Activated CD4-positive, alpha-beta T cell treated with anti-CD3 and anti-CD28 coated beads for 48 hours (primary cell): ENCODE measurements at regions not wholly inside any gene's neighbourhood (a gene's known extent, or its start where the extent isn't known, plus 50 kb on each side); places are given as distances from the start of the nearest gene placed in this dataset.
"Not testable (repeated sequence)": the region's sequence is repeated elsewhere in the genome, so short reads cannot be mapped to it uniquely, and the experiment has no call there.

Source experiments
- DNase-seq: peaks from one replicate; pipeline ENCODE4 v3.0.0-alpha.2; 2020

GRCh38 chr12:89053817-89054216 lies 298.5 kb downstream of the DUSP6 start:
- not testable (repeated sequence) for DNase-seq

GRCh38 chr12:89051065-89051677 lies 301.1 kb downstream of the DUSP6 start:
- no peak for DNase-seq

GRCh38 chr12:89047856-89048418 lies 304.4 kb downstream of the DUSP6 start:
- DNase-seq, result no peak

GRCh38 chr12:89041078-89041477 lies 311.2 kb downstream of the DUSP6 start:
- no peak for DNase-seq

GRCh38 chr12:89040146-89040964 lies 311.9 kb downstream of the DUSP6 start:
- DNase-seq, result peak; percentile 91

- DNase-seq, result peak; percentile 63
Measured at GRCh38 chr12:89038831-89039512, 313.3 kb downstream of the DUSP6 start.

- DNase-seq, result no peak
Measured at GRCh38 chr12:89033062-89033461, 319.2 kb downstream of the DUSP6 start.

GRCh38 chr12:89029961-89030360 lies 322.3 kb downstream of the DUSP6 start:
- DNase-seq, result no peak

- no peak for DNase-seq
Measured at GRCh38 chr12:89024580-89024979, 327.7 kb downstream of the DUSP6 start.

GRCh38 chr12:89023936-89024335 lies 328.4 kb downstream of the DUSP6 start:
- no peak for DNase-seq

GRCh38 chr12:89020689-89021088 lies 331.6 kb downstream of the DUSP6 start:
- DNase-seq, result no peak

GRCh38 chr12:89020121-89020480 lies 332.2 kb downstream of the DUSP6 start:
- DNase-seq, result no peak

GRCh38 chr12:89019439-89020120 lies 332.7 kb downstream of the DUSP6 start:
- peak; percentile 76 for DNase-seq

- peak; percentile 36 for DNase-seq
Measured at GRCh38 chr12:89016970-89017778, 335.1 kb downstream of the DUSP6 start.

GRCh38 chr12:89015419-89015818 lies 336.9 kb downstream of the DUSP6 start:
- no peak for DNase-seq

GRCh38 chr12:88998421-88998820 lies 353.9 kb downstream of the DUSP6 start:
- DNase-seq, result no peak

- no peak for DNase-seq
Measured at GRCh38 chr12:88996200-88996788, 356.0 kb downstream of the DUSP6 start.

GRCh38 chr12:88994971-88995370 lies 357.3 kb downstream of the DUSP6 start:
- no peak for DNase-seq

- DNase-seq, result no peak
Measured at GRCh38 chr12:88994537-88994936, 357.8 kb downstream of the DUSP6 start.

GRCh38 chr12:88993651-88994050 lies 358.6 kb downstream of the DUSP6 start:
- DNase-seq, result no peak

GRCh38 chr12:88986056-88986455 lies 366.2 kb downstream of the DUSP6 start:
- DNase-seq, result no peak

- no peak for DNase-seq
Measured at GRCh38 chr12:88985631-88986030, 366.7 kb downstream of the DUSP6 start.
